HuH-7.5 (cell line): ENCODE measurements at regions not wholly inside any gene's neighbourhood (a gene's known extent, or its start where the extent isn't known, plus 50 kb on each side); places are given as distances from the start of the nearest gene placed in this dataset.
"Not testable (repeated sequence)": the region's sequence is repeated elsewhere in the genome, so short reads cannot be mapped to it uniquely, and the experiment has no call there.

Experiments used
- DNase-seq: peaks from one replicate; pipeline ENCODE4 v3.0.0; 2011; ENCODE audit warnings: low spot score

DNA sequence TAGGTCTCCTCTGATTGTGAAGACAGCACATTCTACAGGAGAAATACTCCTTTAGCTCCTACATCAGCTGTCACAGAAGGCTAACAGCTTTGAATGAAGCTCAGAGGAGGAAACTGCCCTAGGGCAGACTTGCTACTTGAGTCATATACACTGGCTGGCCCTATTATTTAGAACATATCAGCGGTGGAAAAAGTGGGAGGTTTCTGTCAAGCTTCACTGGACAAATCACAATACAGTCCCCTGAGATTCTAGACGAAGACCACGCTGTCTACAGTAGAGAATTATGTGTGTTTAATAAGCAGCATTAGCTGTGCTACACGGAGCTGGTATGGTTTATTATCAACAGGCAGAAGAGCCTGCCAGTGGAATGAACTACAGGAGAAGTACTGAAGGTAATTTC, 230.9 kb upstream of the FSIP2 start:
- DNase-seq, result no peak

DNA sequence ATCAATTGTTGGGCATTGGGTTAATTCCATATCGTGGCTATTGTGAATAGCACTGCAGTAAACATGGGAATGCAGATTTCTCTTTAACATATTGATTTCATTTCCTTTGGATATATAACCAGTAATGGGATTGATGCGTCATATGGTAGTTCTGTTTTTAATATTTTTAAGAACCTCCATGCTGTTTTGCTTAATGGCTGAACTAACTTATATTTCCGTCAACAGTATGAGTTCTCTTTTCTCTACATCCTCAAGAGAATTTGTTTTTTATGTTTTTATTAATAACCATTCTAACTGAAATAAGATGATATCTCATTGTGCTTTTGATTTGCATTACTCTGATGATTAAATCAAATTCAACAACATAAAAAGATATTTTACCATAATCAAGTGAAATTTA, 228.5 kb upstream of the FSIP2 start:
- no peak for DNase-seq

DNA sequence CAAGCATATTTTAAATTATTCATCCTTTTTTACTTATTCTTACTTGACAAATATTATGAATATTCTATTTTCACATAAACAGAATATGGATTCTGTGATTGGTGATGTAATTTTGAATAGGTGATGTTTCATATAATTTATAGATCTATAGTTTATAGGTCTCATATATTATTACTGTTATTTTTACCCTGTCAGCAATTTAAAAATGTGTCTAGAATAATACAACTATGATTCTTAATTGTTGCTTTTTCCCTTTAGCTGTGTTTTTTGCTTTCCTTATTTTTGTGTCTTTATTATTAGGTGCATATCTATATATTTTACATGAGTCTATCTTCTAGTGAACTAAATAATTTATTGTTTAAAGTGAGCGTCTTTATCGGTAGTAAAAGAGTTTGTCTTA, 226.7 kb upstream of the FSIP2 start:
- DNase-seq, result no peak

DNA sequence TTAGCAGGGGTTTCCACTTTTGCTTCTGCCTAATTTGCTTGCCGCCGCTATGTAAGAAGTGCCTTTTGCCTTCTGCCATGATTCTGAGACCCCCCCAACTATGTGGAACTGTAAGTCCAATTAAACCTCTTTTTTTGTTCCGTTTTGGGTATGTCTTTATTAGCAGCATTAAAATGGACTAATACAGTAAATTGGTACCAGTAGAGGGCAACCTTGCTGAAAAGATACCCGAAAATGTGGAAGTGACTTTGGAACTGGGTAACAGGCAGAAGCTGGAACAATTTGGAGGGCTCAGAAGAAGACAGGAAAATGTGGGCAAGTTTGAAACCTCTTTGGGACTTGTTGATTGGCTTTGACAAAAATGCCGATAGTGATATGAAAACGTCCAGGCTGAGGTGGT, 216.1 kb upstream of the FSIP2 start:
- no peak for DNase-seq

DNA sequence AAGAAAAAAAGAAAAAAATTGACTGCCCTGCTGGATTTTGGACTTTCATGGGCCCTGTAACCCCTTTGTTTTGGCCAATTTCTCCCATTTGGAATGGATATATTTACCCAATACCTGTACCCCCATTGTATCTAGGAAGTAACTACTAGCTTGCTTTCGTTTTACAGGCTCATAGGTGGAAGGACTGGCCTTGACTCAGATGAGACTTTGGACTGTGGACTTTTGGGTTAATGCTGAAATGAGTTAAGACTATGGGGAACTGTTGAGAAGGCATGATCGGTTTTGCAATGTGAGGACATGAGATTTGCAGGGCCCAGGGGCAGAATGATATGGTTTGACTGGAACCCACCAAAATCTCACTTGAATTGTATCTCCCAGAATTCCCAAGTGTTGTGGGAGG, 214.4 kb upstream of the FSIP2 start:
- not testable (repeated sequence) for DNase-seq

DNA sequence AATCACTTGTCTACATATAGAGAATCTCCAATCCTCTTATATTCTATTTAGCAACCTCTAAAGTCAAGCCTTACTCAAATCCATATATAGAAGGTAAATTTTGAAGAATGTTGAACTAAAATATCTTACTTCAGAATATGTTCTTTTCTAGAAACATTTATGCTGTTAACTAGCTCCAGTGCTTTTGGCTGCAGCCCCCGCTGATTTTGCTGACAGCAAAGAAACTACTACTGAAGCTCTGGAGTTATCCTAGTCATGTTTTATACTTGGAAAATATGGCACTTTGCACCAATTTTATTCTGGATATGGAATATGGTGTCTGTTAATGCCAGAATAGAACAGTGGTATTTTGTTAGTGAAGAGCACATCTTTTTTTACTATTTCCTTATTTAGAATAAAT, 212.4 kb upstream of the FSIP2 start:
- no peak for DNase-seq

DNA sequence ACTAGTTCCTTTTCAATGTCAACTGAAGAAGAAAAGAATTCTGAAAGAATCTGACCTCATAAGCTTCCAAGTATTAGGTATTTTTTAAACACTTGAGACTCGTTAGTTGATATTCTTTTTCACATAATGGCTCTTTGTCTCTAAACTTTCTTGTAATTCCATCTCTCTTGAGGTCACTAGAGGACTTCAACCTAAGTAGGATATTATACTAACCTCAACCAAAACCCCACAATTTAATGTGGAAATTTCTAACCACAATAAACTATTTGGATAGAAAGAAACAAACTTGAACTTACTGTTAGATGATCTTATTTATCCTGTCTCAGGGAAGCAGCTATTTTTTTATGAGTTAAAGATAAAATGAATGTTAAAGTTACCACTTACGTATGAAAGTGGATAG, 206.9 kb upstream of the FSIP2 start:
- DNase-seq, result no peak

DNA sequence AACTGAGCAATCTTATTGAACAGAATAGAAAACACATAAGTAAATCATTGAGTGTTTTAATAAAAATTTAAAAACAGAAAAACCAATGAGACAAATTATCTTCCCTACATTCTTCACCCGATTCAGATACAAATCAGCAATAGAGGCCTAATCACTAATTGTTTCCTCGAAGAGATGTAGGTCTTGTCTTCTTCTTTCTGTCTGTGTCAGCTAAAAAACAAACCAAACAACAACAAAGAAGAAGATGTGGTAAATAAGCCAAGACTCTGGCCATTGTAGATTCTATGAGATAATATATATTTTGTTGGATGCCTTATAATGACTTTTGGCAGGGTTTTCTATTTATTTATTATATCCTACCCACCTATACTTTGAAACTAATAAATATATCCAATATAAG, 200.9 kb upstream of the FSIP2 start:
- DNase-seq, result no peak

DNA sequence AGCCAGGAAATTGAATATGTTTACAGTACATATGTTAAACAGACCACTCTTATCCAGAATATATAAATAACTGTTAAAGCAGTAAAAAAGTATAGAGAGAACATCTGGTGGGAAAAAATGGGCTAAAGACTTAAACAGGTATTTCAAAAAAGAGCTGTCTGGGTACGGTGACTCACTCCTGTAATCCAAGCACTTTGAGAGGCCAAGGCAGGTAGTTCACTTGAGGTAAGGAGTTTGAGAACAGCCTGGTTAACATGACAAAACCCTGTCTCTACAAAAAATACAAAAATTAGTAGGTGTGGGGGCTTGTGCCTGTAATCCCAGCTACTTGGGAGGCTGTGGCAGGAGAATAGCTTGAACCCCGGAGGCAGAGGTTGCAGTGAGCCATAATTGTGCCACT, 171.4 kb upstream of the FSIP2 start:
- DNase-seq, result no peak

DNA sequence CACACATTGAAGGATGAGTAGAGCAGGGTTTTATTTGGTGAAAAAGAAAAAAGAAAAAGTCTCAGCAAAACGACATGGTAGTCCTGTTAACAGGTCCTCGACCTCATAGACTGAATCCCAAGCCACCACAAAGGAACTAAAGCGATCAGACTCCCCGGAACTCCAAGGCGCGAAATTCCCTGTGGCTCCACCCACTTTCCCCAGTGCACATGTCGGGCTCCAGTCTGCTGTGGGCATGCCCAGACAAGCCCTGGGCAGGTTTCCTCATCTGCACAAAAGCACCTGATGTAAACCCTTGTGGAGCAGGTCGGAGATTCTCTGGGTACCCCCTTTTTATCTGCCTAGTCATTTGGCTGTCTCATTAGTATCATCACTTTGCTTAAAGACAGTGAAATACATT, 170.7 kb upstream of the FSIP2 start:
- DNase-seq, result no peak

DNA sequence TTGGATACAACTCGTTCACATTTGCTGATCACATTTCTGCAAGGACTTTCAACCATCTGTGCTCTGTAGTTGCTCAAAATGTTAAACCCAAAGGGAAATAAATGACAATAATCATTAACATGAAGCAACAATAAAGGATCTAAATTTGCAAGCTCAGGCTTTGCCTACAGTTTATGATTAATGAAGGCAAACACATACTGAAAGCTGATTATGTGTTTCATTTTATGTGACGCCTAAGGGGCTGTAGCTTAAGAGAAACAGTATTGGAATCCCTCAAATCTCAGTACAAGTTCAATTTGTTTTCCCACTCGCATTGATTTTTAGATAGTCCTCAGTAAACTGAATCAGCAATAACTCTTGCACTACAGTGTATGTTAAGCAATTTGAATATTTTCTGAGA, 160.3 kb upstream of the FSIP2 start:
- no peak for DNase-seq

DNA sequence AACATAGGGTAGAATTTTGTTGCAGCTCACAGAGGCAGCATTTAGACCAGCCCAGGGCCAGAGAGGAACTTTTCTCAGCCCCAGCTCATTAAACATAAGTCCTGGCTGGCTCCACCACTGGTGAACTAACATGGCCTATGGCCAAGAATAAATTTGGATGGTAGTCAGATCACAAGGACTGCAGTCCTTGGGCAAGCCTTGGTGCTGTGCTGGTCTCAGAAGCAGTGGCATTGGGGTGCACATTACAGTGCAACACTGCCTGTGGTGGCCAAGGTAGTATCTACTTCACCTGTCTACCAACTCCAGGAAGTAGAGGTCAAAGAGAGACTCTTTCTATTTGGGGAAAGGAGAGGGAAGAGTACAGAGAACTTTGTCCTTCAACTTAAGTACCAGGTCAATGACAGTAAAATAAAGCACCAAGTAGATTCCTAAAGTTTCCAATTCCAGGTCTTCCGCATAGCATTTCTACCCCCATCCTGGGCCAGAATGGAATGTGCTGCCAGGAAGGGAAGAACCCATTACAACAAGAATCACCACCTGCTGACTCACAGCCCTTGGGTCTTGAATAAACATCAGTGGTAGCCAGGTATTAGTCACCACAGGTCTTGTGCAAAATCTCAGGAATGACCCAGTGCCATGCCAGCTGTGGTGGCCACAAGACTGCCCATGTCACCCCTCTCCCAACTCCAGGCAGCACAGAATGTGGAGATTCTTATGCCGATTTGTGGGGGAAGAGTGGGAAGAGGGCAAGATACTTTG, 155.4 kb upstream of the FSIP2 start:
- no peak for DNase-seq

DNA sequence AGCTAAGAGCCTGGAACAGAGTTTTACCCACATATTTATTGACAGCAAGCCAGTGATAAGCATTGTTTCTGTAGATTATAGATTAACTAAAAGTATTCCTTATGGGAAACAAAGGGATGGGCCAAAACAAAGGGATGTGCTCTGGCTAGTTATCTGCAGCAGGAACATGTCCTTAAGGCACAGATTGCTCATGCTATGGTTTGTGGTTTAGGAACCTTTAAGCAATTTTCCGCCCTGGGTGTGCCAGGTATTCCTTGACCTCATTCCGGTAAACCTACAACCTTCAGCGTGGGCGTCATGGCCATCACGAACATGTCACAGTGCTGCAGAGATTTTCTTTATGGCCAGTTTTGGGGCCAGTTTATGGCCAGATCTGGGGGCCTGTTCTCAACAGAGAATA, 153.4 kb upstream of the FSIP2 start:
- not testable (repeated sequence) for DNase-seq

DNA sequence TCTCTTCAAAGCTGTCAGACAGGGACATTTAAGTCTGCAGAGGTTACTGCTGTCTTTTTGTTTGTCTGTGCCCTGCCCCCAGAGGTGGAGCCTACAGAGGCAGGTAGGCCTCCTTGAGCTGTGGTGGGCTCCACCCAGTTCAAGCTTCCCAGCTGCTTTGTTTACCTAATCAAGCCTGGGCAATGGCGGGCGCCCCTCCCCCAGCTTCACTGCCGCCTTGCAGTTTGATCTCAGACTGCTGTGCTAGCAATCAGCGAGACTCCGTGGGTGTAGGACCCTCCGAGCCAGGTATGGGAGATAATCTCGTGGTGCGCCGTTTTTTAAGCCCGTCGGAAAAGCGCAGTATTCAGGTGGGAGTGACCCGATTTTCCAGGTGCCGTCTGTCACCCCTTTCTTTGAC, 147.3 kb upstream of the FSIP2 start:
- not testable (repeated sequence) for DNase-seq

DNA sequence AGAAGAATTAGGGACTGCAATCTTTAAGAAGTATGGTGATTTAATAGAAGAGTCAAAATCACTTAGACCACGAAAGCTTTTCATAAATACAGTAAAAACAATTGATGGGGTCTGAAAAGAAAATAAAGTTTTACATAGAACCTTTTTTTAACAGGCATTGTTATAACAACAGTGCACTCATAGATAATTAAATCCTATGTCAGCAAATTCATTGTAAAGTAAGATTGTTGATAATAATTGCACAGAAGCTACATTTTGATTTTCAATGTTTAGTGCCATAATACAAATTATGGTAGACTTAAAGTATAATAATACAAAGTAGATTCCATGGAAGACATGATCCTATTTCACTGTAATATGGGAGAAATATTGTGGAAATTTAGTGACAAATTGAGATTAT, 130.7 kb upstream of the FSIP2 start:
- no peak for DNase-seq

DNA sequence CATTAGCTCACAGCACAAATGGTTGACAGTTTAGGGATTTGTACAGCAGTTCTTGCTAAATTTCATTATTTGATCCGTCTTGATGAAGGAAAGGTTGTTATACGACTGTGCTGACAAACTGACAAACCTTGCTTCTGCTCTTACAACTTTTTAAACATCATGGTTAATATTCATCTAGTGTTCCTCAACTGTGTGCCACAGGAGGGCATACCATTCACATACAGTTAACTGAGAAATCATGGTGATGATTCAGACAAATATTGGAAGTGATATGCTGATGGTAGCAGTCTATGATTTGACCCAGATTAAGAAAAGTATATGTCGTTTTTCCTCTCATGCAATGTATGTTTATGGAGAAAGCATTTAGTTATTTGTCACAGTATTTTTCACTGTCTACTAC, 129.8 kb upstream of the FSIP2 start:
- no peak for DNase-seq

DNA sequence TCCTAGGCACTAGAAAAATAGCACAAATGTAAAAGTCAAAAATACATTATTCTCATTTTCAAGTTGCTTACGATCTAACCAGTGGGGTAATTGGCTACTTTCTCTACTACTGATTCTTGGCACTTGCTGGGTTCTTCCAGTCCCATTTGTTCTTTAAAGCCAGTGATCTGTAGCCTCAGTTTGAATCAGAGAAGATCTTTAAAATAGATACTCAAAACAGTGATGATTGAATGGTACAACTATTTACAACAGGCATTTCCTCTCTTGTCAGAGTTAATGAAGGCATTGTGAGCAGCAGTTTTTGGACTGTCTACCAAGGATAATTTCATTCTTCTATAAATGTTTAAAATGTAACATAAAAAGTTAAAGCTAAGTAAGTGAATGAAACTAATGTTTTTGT, 128.3 kb upstream of the FSIP2 start:
- DNase-seq, result no peak

DNA sequence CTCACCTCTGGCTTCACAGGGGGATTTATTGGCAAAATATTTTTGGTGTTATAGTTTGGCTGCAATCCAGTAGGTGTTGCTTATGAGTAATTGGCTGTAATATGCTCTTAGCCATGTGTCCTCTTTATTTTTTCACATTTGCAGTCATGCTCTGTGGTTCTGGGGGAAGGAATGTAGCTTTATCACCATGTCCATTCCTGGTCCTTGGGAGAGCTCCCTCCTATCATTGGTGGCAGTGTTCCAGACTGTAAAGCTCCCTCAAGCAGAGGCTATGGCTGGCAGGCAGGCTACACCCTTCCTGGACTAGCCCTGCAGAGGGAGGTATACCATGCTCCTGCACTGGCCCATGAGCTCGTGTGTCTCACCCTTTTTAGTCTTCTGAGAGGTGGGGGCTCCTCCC, 120.0 kb upstream of the FSIP2 start:
- no peak for DNase-seq

DNA sequence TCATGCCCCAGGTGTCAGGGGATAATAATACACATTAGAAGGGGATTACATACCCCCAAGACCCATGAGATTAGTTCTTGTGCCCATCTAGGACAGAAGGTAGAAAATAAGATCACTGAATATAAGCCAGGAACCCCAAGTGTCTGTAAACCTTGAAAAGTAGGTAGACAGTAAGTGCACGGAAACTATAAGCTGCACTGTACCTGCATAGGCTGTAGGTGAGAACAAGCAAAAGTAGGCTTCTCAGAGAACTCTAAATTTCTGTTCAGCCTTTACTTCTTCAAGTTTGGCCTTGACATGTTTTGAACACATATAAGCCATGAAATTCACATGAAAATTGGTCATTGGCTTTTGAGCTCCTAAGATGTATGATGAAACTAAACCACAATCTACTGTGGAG, 113.0 kb upstream of the FSIP2 start:
- no peak for DNase-seq

DNA sequence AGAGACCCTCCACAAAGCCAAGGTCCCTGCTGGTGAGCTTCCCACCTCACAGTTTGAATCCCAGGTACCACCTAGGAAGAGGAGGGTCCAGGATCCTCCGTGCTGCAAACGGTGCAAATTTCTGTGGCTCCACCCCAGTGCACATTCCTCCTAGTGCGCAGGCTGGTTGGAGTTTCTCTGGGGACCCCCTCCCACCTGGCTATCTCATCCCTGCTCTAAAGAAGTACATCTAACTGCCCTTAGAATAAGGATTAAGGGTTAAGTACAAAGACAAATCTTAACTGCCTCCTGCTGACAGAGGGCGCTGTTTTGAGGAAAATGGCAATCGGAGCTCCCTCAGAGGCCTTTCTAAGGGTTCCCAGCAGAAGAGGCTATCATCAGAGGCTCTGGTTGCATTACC, 109.6 kb upstream of the FSIP2 start:
- DNase-seq, result no peak

DNA sequence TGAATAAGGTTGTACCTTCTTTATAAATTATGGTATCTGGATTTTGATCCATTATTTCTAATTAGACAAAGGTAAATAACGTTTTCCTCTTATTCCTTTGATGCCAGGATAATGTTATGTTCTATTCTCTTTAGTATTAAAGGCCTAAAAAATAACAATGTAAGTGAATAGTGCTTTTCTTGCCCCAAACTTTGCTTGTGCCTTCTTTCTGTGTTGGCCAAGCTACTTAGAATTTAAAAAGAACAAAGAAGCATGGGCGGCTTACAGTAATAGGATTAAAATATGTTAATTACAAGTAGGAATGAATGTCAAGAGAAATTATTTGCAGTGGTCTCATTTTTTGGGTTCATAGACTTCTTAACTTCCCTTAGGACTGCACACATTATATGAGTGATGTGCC, 105.0 kb upstream of the FSIP2 start:
- no peak for DNase-seq

DNA sequence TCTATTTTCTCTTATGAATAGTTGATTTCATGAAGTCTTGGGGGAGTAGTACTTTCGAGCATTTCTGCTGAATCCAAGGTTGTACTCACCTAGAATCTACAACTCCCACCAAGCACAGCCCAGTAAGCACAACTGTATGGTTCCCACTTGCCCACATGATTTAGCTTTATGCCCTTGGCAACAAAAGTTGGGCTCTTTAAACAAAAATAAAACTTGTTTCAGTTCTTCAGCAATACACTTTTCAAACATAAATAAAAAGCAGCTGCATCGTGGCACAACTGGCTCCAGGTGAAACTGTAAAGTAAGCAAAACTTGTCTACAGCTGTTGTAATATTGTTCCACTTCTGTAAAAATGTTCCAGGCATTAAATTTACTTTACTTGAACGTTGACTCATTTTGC, 99.8 kb upstream of the FSIP2 start:
- no peak for DNase-seq

DNA sequence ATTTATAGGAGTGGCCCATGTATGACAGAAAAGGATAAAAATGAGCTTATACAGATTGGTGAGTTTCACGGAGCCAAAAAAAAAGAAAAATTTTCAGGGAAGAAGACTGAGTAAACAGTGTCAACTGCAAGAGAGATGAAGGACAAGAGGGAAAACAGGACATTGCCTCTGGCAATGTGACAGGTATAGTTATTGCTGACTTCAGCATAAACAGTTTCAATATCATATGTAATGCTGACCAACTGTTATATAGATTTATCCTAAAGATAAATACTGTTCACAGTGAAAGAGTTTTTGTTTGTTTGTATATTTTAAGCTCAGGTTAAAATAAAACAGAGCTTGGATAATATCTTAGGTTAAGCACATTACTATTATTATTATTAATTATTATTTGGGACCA, 98.0 kb upstream of the FSIP2 start:
- no peak for DNase-seq

DNA sequence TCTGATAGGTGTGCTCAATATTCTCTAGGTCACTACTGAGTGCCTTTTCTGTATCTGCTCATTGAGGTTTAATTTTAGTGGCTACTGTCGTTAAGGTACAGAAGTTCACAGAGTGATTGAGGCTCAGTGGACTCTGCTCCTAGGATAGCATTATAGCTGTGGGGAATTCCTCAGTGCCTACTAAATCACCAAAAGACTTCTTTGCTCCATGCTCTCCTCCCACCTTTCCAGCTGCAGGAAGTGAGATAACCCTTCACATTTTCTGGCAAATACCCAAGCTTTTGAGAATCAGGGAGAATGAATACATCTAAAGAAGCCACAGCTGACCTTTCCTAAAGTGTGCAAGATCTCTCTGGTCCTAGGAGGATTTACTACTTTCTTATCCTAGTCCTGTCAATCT, 95.2 kb upstream of the FSIP2 start:
- DNase-seq, result peak; percentile 2

DNA sequence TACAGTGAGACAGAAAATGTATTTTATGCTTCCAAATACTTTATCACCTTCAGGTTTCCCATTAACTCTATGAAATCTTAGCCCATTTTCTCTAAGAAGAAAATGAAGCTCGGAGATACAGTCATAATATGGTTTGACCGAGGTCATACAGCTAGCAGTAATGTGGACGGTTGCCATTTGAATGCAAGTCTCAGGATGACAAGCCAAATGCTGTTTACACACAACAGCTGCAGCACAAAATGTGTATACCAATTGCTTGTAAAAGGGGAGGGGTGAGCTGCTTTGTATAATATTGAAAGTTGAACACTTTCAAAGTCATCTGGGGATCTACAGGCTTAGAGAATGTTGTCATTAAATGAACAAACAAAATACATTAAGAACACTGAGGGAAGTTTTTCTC, 93.8 kb upstream of the FSIP2 start:
- DNase-seq, result no peak
